Tibial nerve (tissue), 4 donors: ENCODE measurements at regions not wholly inside any gene's neighbourhood (a gene's known extent, or its start where the extent isn't known, plus 50 kb on each side); places are given as distances from the start of the nearest gene placed in this dataset.

Experiments
- CTCF ChIP-seq, 5 experiments: fragments of 200-600 bp in 3 of 5; fragments of 450-650 bp in 2 of 5; sonication (generic) in 3 of 5; IDR thresholded peaks; one replicate each; pipeline ENCODE4 v1.5.1; 2016 to 2019; ENCODE audit warnings: antibody characterized with exemption in 5 of 5, mild to moderate bottlenecking in 3 of 5, moderate library complexity in 2 of 5
- EP300 ChIP-seq, 2 donors: sonication (generic); formaldehyde crosslinking; IDR thresholded peaks; one replicate each; pipeline ENCODE4 v1.6.1; 2017; ENCODE audit warnings: antibody characterized with exemption in 2 of 2, mild to moderate bottlenecking in 1 of 2
- POLR2A ChIP-seq, 2 donors: fragments of 450-650 bp; IDR thresholded peaks; one replicate each; pipeline ENCODE4 v1.6.1; 2017; ENCODE audit warnings: antibody characterized with exemption in 2 of 2, mild to moderate bottlenecking in 2 of 2, moderate library complexity in 2 of 2

GRCh38 chr9:107700847-107701246, 211.3 kb upstream of the KLF4 start:
- TF ChIP-seq CTCF (IDR thresholded peaks at IDR 0.05) (no peak), EP300 (IDR thresholded peaks at IDR 0.05) (no peak), POLR2A (IDR thresholded peaks at IDR 0.05) (no peak)
